Mucosa of gallbladder (tissue), 1 donor: ENCODE measurements at regions not wholly inside any gene's neighbourhood (a gene's known extent, or its start where the extent isn't known, plus 50 kb on each side); places are given as distances from the start of the nearest gene placed in this dataset.
"Not testable (repeated sequence)": the region's sequence is repeated elsewhere in the genome, so short reads cannot be mapped to it uniquely, and the experiment has no call there.

Experiments used
- DNase-seq: peaks from one replicate; pipeline ENCODE4 v3.0.0-alpha.2; 2020; ENCODE audit warnings: low spot score
- donor health status: DM: no; HTN: no; CAD: no.

DNA sequence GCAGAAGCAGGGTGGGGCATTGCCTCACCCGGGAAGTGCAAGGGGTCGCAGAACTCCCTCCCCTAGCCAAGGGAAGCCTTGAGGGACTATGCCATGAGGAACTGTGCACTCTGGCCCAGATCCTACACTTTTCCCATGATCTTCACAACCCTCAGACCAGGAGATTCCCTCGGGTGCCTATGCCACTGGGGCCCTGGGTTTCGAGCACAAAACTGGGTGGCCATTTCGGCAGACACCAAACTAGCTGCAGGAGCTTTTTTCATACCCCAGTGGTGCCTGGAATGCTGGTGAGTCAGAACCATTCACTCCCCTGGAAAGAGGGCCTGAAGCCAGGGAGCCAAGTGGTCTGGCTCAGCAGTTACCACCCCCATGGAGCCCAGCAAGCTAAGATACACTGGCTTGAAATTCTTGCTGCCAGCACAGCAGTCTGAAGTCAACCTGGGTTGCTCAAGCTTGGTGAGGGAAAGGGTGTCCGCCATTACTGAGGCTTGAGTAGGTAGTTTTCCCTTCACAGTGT, 573.7 kb upstream of the ANO3 start:
- no peak for DNase-seq

DNA sequence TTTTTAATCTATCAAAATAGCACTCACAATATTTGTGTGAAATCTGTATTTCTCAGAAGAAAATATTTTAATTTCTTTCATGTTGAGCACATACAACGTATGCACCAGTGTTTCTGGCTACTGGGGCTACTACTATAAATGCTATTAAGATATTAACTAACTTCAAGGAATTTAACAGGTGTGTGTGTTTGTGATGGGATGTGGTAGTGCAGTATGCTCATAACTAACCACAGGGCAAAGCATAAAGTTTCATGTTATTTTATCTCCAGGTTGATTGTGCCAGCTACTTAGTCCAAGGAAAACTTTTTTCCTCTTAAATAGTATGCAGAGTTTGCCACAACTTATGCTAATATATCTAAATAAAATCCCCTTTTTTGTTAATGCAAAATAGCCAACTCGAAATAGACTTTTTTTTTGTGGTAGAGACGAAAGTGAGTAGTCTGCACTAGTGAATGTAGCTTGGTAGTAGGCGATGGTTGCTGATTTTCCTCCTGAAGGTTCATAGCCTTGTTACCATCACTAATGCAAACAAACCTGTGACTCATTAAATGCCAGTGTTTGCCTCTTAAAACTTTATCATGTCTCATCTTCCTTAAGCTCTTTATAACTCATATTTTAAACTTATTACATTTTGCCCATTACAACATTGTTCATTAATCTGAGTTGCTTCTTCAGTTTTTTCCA, 565.5 kb upstream of the ANO3 start:
- DNase-seq = no peak

DNA sequence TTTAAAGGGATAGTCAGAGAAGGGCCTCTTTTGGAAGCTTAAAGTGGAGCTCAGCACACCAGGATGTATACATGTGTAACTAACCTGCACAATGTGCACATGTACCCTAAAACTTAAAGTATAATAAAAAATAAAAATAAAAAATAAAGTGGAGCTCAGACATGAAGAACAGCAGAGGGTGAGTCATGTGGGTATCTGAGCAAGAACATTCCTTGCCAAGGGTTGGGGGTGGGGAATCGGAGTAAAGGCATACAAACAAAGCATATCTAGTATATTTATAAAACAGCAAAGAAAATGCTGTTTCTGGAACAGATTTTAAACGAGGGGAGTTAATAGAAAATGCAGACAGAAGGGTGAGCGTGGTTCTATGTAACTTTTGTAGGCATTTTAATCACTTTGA, 562.6 kb upstream of the ANO3 start:
- no peak for DNase-seq

DNA sequence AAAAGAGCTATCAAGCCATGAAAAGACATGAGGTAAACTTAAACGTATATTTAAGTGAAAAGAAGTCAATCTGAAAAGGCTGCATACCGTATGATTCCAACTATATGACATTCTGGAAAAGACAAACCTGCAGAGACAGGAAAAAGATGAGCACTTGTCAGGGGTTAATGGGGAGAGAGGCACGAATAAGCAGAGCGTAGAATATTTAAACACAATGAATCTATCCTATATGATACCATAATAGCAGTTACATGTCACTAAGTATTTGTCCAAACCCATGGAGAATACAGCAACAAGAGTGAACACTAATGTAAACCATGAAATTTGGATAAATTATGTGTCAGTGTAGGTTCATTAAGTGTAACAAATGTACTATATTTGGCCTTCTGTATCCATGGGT, 560.3 kb upstream of the ANO3 start:
- no peak for DNase-seq

DNA sequence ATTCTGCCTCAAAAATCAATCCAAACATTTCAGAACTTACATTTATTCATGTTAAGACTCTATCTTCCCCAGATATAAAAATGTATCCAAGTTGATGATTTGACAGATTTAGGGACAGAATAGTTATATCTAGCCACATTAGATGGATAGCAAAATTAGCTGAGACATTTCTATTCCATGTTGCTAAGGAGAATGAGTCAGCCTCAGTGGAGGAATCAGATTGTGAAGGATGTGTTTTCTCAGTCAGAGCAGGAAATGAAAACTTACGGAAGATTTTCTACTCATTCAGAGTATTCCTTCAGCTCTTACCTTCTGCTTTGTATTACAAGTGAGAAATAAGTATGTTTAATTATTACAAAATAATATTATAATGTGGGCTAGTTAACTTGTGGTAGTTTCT, 556.3 kb upstream of the ANO3 start:
- DNase-seq = no peak

DNA sequence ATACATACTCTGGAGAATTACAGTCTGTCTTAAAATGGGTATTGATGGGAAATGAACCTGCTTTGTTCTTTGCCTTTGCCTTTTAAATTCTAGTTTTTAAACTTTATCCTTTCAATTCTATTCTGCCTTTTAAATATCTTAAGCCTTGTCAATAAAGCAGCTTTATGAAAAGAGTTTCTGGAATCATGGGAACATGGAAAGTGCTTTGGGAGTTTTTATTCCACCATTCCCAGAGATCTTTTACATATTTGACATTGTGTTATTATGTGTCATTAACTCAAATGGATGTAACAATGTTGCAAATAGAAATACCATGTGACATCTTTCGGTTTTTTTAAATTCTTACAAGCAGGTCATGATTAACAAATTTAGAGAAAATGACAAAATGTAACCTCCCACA, 555.7 kb upstream of the ANO3 start:
- DNase-seq = no peak

DNA sequence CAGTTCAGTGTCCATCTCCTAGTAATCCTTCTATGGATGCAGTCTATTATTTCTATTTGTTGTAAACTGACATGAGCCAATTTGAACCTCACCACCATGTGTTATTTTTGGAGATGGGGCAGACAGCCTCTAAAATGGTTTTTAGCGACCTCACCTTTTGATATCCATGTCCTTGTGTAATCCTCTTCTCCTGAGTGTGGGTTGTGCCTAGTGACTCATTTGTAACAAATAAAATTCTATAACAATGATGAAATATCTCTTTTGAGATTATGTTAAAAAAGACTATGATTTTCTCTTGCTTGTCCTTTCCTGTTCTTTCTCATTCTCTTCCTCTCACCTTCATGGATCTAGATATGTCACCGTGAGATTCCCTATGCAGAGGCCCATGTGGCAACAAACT, 554.6 kb upstream of the ANO3 start:
- DNase-seq = no peak

DNA sequence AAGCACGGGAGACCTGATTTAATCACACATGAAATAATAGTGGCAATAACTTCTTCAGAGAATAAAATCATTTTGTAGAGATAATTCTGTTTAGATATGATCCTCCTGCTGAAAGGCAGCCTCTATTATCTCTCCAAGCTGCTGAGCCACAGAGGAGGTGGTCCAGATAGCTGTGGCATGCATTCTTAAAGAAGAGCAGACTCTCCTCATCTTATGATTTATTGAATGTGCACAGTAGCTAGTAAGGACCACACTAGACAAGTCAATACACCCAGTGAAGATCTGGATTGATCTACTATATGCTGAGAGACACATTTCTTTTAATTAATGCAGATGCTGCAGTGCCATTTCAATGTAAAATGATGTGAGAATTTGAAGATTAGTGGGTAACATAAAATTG, 552.9 kb upstream of the ANO3 start:
- no peak for DNase-seq

DNA sequence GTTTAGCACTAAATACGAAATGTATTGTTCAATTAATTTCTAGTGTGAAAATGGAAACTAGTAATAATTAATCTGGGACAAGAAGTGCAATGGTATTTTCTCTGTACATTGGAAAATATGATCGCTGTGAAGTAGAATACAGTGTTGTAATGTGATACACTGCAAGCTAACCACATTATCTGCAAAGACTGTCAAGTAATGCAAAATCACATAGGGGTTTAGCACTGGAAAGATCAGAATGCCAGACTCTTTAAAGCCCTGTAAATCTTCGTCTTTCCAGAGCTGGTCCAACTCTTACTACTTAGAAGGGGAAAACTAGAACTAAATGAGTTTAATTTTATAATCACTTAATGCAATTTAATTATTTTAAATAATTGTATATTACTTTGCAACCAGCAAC, 544.5 kb upstream of the ANO3 start:
- no peak for DNase-seq

DNA sequence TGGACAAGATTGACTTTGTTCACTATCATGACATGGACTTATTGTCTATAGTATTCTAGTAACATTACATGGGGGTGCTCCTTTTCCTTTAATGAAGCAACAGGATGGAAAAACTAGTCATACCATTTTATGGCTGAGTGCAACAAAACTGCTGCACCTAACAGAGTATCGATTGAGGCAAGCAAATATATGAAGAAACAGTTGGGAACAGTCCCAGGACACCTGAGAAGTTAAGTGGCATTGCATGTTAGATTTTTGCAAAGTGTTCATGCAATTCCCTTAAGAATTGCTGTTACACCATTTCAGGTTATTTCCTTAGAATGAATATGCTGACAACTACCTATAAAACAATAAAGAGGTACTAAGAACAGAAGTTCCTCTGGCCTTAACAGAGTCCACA, 541.5 kb upstream of the ANO3 start:
- no peak for DNase-seq

DNA sequence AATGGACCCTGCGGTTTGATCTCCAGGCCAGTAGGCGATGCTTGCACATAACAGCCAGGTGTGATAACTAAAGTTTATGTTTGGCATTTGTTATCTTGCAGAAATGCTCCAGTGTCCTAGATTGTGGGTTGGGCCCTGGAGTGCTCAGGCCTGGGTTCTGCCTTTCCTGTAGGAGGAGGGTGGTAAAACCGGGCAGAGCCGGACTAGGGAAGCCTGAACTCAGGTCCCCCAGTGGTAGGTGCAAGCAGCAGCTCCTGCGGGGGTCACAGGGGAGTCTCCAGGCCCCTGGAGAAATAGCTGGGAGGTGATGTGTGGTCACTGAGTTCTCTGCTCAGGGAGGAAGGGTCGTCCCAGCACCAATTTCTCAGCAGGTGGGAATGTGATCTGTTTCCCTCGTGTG, 538.3 kb upstream of the ANO3 start:
- no peak for DNase-seq

DNA sequence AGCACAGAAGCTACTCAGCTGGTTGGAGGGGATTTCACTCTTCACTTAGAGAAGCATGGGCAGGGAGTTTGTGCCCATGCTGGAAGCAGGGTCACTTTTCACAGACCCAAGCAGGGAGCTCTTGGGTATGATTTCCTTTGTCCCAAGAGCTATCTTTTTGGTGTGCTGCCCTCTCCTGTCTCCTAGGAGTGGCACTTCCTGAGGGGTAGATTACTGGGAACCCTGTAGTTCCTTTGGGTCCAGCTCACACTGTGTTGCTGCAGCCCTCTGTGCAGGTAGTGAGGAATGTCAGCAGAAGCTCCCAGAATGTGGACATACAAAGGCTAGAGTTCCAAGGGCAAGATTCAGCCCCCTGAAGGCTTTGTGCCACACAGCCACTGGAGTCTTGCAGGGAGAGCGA, 537.1 kb upstream of the ANO3 start:
- DNase-seq = no peak

DNA sequence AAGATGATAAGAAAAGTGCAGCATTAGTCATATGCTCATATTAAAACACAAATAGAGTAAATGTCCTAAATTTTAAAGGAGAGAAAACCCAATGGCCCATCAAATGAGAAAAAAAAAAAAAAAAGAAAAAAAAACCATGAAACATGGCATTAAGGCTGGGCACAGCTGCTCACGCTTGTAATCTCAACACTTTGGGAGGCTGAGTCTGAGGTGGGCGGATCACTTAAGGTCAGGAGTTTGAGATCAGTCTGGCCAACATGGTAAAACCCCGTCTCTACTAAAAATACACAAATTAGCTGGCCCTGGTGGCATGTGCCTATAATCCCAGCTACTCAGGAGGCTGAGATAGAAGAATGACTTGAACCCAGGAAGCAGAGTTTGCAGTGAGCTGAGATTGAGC, 515.5 kb upstream of the ANO3 start:
- DNase-seq = no peak

DNA sequence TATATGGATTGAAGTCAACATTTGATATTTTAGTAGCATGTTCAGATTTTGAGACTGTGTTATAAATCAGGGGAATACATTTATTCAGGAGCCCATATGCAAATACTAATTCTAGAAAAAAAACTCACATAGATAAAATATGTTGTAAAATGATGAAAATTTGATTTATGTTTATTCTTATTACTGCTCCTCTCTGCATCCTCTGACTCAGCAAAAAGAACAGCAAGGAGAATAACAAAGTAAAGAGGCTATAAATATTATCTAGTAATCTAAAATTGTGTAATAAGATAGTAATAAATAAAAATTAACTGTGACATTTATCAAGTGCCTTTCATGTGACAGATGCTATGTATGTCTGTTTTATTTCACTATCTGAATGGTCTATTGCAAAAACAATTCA, 507.2 kb upstream of the ANO3 start:
- DNase-seq = no peak

DNA sequence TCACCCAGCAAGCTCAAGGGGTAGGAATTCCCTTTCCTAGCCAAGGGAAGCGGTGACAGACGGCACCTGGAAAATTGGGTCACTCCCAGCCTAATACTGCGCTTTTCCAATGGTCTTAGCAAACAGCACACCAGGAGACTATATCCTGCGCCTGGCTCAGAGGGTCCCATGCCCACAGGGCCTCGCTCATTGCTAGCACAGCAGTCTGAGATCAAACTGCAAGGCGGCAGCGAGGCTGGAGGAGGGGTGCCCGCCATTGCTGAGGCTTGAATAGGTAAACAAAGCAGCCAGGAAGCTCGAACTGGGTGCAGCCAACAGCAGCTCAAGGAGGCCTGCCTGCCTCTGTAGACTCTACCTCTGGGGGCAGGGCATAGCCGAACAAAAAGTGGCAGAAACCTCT, 500.4 kb upstream of the ANO3 start:
- DNase-seq = not testable (repeated sequence)

DNA sequence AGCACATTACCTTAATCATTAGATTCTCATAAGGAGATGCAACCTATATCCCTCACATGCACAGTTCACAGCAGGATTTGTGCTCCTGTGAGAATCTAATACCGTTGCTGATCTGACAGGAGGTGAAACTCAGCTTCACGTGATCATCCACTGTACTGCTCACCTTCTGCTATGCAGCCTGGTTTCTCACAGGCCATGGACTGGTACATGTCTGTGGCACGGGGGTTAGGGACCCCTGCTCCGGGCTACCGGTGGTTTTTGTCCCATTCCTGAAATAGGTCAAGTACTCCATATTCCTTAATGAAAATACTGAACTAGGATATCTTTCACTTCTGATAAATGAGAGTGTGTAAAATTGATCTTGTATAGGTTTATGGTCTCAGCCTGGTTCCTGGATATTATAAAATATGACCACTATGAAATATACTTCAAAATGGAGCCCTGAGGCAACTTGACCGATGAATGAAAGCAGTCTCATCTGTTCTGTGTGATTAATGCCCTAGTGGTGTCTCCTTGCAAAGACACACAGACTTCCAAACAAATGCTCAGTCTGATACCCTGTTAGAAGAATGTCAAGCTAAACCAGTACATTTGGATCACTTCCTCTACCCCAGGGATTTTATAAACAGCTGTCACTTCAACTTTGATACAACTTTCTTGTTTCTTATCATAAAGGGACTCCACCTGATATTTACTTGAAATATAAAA, 492.9 kb upstream of the ANO3 start:
- DNase-seq = no peak

DNA sequence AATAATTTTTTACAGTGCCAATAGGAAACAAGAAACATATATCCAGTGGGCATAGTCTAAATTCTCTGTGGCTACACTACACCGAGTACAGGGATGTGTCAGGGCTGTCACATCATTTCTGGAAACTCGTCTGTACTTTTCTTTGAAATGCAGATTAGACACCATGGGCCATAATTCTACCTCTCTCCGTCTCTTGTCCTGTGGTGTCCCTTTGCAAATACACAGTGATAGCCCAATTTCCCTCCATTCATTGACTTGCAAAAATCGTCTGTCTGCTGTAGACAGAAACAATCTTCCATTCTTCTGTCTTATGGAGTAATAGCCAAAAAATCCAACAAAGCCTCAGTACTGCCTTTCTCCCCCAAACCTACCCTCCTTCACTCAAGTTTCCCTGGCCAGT, 487.1 kb upstream of the ANO3 start:
- no peak for DNase-seq

DNA sequence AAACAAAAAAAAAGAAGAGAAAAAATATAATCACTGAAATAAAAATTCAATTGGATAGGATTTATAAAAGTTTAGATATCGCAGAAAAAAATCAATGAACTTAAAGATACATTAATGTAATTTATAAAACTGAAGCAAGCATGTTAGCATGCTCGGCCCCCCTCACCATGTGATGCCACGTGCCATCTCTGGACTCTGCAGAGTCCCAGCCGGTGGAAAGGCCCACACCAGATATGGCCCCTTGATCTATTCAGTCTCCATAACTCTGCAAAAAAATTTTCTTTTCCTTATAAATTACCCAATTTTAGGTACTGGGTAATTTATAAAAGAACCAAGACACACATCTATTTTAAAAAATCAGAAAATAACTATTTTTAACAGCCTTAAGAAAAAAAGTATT, 476.0 kb upstream of the ANO3 start:
- no peak for DNase-seq

DNA sequence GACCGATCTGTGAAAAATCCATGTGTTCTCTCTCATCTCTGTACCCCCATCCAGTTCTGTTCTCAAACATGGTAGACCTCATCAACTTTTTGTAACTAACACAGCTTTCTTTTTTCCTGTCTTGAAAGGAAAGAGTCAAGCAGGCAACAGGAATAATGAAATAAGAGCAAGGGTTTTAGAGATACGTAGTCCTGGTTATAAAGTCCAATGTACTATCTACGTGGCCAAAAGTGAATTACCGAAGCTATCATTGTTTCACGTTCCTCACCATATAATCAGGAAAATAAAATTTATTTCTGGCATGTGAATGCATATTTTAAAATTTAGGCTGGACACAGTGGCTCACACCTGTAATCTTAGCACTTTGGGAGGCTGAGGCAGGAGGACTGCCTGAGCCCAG, 472.2 kb upstream of the ANO3 start:
- no peak for DNase-seq

DNA sequence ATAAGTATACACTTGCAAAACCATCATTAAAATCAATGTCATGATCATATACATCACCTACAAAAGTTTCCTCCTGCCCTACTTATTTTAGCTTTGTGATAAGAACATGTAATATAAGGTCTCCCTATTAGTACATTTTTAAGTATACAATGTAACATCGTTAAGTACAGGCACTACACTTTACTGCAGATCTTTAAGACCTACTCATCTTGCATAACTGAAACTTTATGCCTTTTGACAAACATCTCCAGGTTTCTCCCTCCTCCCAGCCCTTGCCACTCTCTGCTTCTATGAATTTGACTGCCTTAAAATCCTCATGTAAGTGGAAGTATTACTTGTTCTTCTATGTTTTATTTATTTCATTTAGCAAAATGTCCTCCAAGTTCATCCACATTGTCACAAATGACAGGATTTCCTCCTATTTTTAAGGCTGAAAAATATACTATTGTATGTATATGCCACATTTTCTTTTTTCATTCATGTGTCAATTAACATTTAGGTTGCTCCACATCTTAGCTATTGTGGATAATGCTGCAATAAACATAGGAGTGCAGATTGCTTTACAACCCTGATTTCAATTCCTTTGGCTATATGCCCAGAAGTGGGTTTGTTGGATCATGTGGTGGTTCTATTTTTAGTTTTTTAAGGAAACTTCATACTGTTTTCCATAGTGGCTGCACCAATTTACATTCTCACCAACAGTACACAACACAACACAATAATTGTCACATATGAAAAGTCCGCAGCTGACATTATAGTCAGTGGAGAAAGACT, 471.1 kb upstream of the ANO3 start:
- DNase-seq = no peak

DNA sequence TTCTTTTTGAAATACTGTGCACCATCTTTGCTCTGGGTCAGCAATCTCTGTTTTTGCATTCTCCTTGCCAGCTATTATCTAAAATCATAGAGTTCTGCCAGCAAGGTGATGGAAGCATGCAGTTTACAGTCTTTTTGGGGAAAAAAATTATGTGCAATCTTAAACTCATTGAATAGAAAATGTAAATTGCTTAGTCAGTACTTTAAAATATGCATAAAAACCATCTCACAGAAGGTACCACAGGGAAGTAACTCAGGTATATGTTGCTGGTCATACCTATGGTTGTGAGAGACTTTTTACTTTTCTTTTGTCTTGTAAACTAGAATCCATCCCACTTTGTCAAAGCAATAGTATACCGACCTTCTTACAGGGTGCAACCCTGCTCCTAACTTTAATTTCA, 469.8 kb upstream of the ANO3 start:
- DNase-seq = no peak

DNA sequence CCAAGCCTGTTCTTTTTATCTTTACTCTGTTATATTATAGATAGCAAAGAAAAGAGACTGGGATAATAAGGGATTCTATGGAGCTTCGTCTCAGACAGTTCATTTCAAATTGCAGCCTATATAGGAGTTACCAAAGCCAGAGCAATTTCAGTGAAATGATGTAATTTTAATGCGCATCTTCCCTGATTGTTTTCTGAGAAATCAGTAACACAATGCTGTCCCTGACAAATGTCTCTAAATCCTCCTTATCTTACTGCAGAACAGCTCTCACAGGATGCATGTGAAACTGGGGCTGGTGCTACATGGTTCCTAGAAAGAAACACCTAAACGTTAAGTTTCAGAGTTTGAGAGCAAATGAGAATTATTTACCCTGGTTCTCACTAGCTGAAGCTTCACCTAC, 467.9 kb upstream of the ANO3 start:
- DNase-seq = no peak

DNA sequence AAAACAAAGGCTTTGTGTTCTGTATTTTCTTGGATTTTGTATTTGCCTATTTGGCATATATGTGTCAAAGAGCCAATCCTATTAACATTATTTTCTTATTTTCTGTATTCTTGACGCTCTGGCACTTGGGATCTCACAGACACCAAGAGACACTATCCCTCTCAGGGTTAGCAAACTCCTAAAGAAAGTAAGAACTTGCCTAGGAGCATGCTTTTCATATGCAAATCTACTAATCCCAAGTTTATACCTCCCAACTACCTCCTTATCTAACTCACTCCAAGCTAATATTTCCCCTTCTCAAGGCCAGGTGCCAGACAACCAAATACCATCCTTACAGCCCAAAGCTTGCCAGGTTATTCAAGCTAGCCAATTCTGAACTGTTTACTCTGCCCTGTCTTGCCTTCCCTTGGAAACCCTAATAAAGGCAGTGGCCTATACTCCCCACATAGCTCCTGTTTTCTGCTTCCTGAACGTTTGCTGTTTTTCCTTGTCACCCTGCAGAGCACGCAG, 455.4 kb upstream of the ANO3 start:
- no peak for DNase-seq
